H1 (cell line): ENCODE measurements at regions not wholly inside any gene's neighbourhood (a gene's known extent, or its start where the extent isn't known, plus 50 kb on each side); places are given as distances from the start of the nearest gene placed in this dataset.

Source experiments
- CTCF ChIA-PET: fragments of 300-600 bp; sonication (Branson Sonifier 250); formaldehyde crosslinking; loops from one replicate; lab custom pipeline; 2021; ENCODE audit not compliant: partially characterized antibody; lab: Charles Lee
- POLR2A ChIA-PET: fragments of 300-600 bp; sonication (Branson Sonifier 250); formaldehyde crosslinking; loops from one replicate; lab custom pipeline; 2021; ENCODE audit warnings: inconsistent platforms; ENCODE audit not compliant: partially characterized antibody; lab: Charles Lee
- DNase-seq, 2 experiments: peaks; one replicate each; pipeline versions ENCODE4 v3.0.0 to v3.0.0-alpha.2; 2010 to 2022; ENCODE audit warnings: low spot score in 2 of 2, low read depth in 1 of 2, mixed read lengths in 1 of 2
- FAIRE-seq: peaks from 2 replicates; lab custom pipeline; 2011; peaks lifted over from hg19 to GRCh38; lab: Jason Lieb, UNC
- H2AFZ ChIP-seq: 2 replicates; pipeline ENCODE4 v1.8.1; 2012; ENCODE audit warnings: low read length, inconsistent platforms
- H2AK5ac ChIP-seq: 2 replicates; pipeline ENCODE4 v1.6.1; 2013; ENCODE audit warnings: low read depth, low read length
- H2BK120ac ChIP-seq: replicated peaks from 2 replicates; pipeline ENCODE3; 2013; ENCODE audit warnings: low read depth, low read length, inconsistent platforms
- H2BK12ac ChIP-seq: 2 replicates; pipeline ENCODE4 v1.6.1; 2013; ENCODE audit warnings: low read depth, low read length
- H2BK15ac ChIP-seq: 2 replicates; pipeline ENCODE4 v1.6.1; 2013; ENCODE audit warnings: low read length
- H2BK20ac ChIP-seq: 2 replicates; pipeline ENCODE4 v1.6.1; 2013; ENCODE audit warnings: low read length
- H2BK5ac ChIP-seq: 2 replicates; pipeline ENCODE4 v1.6.1; 2013; ENCODE audit warnings: low read depth, low read length
- H3K14ac ChIP-seq: 2 replicates; pipeline ENCODE4 v1.6.1; 2013; ENCODE audit warnings: inconsistent platforms; ENCODE audit not compliant: insufficient read length
- H3K18ac ChIP-seq: 2 replicates; pipeline ENCODE4 v1.6.1; 2013; ENCODE audit warnings: low read length; ENCODE audit errors: extremely low read depth
- H3K23ac ChIP-seq: 2 replicates; pipeline ENCODE4 v1.6.1; 2013; ENCODE audit warnings: inconsistent platforms; ENCODE audit not compliant: insufficient read length
- H3K23me2 ChIP-seq: 2 replicates; pipeline ENCODE4 v1.6.1; 2013; ENCODE audit warnings: low read depth, low read length
- H3K27ac ChIP-seq: 2 replicates; pipeline ENCODE4 v1.6.1; 2011; ENCODE audit warnings: low read depth, low read length, inconsistent platforms
- H3K27me3 ChIP-seq, 4 experiments: replicated peaks in 1 of 4; 1 replicate in 1 of 4; 2 replicates in 3 of 4; pipeline versions ENCODE4 v1.6.1 to v1.8.1; 2011 to 2013; ENCODE audit warnings: low read length in 3 of 4, mild to moderate bottlenecking in 3 of 4, inconsistent platforms in 2 of 4, mixed read lengths in 2 of 4, moderate library complexity in 1 of 4; ENCODE audit not compliant: control insufficient read depth in 3 of 4, insufficient read depth in 3 of 4; ENCODE audit errors: extremely low read depth in 1 of 4
- H3K36me3 ChIP-seq, 4 experiments: 2 replicates each; pipeline versions ENCODE4 v1.6.1 to v1.8.1; 2011 to 2013; ENCODE audit warnings: mild to moderate bottlenecking in 4 of 4, low read length in 3 of 4, moderate library complexity in 2 of 4, control low read depth in 1 of 4, inconsistent platforms in 1 of 4; ENCODE audit not compliant: insufficient read depth in 4 of 4, control insufficient read depth in 2 of 4
- H3K4ac ChIP-seq: replicated peaks from 2 replicates; pipeline ENCODE3; 2013; ENCODE audit warnings: low read length, low read depth, mixed read lengths, inconsistent platforms; ENCODE audit not compliant: insufficient read length
- H3K4me1 ChIP-seq, 4 experiments: replicated peaks in 1 of 4; 1 replicate in 1 of 4; 2 replicates in 3 of 4; pipeline versions ENCODE4 v1.6.1 to v1.8.1; 2011 to 2013; ENCODE audit warnings: low read length in 3 of 4, inconsistent platforms in 2 of 4, mixed read lengths in 1 of 4; ENCODE audit not compliant: insufficient read depth in 4 of 4, control insufficient read depth in 3 of 4
- H3K4me2 ChIP-seq, 2 experiments: 2 replicates each; pipeline versions ENCODE4 v1.6.1 to v1.8.1; 2011 to 2013; ENCODE audit warnings: low read depth in 2 of 2, low read length in 2 of 2, control low read depth in 1 of 2, inconsistent platforms in 1 of 2, mild to moderate bottlenecking in 1 of 2; ENCODE audit not compliant: insufficient read depth in 1 of 2
- H3K4me3 ChIP-seq, 4 experiments: fragments of 200-600, 300-600 bp in 1 of 4; sonication (generic), shearing (Covaris generic), sonication (Bioruptor Twin) in 1 of 4; 2 replicates each; pipeline versions ENCODE4 v1.5.1 to v1.8.1; 2011 to 2016; ENCODE audit warnings: low read length in 4 of 4, low read depth in 3 of 4, control low read depth in 2 of 4, inconsistent platforms in 2 of 4, mild to moderate bottlenecking in 2 of 4, mixed read lengths in 1 of 4, moderate library complexity in 1 of 4; ENCODE audit not compliant: insufficient read depth in 2 of 4; ENCODE audit errors: extremely low read depth in 1 of 4
- H3K56ac ChIP-seq: replicated peaks from 2 replicates; pipeline ENCODE3; 2013; ENCODE audit warnings: low read depth, mild to moderate bottlenecking, mixed read lengths, low read length, inconsistent platforms; ENCODE audit not compliant: insufficient read length
- H3K79me1 ChIP-seq: 2 replicates; pipeline ENCODE4 v1.6.1; 2013; ENCODE audit warnings: low read depth, low read length, control low read depth
- H3K79me2 ChIP-seq, 2 experiments: 2 replicates each; pipeline versions ENCODE4 v1.6.1 to v1.8.1; 2012 to 2013; ENCODE audit warnings: low read length in 2 of 2, mild to moderate bottlenecking in 2 of 2, inconsistent platforms in 1 of 2; ENCODE audit not compliant: insufficient read depth in 2 of 2, control insufficient read depth in 1 of 2
- H3K9ac ChIP-seq, 4 experiments: replicated peaks in 1 of 4; 1 replicate in 1 of 4; 2 replicates in 3 of 4; pipeline versions ENCODE4 v1.6.1 to v1.8.1; 2011 to 2013; ENCODE audit warnings: low read depth in 3 of 4, low read length in 3 of 4, control low read depth in 2 of 4, mild to moderate bottlenecking in 2 of 4, moderate library complexity in 2 of 4, inconsistent platforms in 1 of 4; ENCODE audit errors: extremely low read depth in 1 of 4
- H3K9me3 ChIP-seq, 2 experiments: 2 replicates each; pipeline versions ENCODE4 v1.6.1 to v1.8.1; 2012 to 2013; ENCODE audit warnings: mild to moderate bottlenecking in 2 of 2, moderate library complexity in 2 of 2, control low read depth in 1 of 2, inconsistent platforms in 1 of 2, low read depth in 1 of 2, low read length in 1 of 2, mixed read lengths in 1 of 2; ENCODE audit not compliant: insufficient read depth in 2 of 2
- H4K20me1 ChIP-seq, 2 experiments: replicated peaks in 1 of 2; 2 replicates each; pipeline versions ENCODE3 to v1.8.1; 2011 to 2013; ENCODE audit warnings: inconsistent platforms in 2 of 2, low read length in 2 of 2, mild to moderate bottlenecking in 1 of 2; ENCODE audit not compliant: insufficient read depth in 2 of 2, control insufficient read depth in 1 of 2
- H4K5ac ChIP-seq: 2 replicates; pipeline ENCODE4 v1.6.1; 2013; ENCODE audit warnings: low read length, low read depth, mixed read lengths, inconsistent platforms; ENCODE audit not compliant: insufficient read length
- H4K8ac ChIP-seq: 2 replicates; pipeline ENCODE4 v1.8.0; 2013; ENCODE audit warnings: mild to moderate bottlenecking, moderate library complexity, low read length, inconsistent platforms; ENCODE audit not compliant: insufficient read depth; ENCODE audit errors: extremely low read depth
- H4K91ac ChIP-seq: replicated peaks from 2 replicates; pipeline ENCODE3; 2013; ENCODE audit warnings: low read length, mixed read lengths, inconsistent platforms; ENCODE audit not compliant: insufficient read length
- CBX8 ChIP-seq: fragments of 300-800, 300-1000 bp; sonication (generic); IDR thresholded peaks from 2 replicates; pipeline ENCODE4 v1.7.1; 2016; ENCODE audit warnings: low read depth, low read length, borderline replicate concordance
- CHD1 ChIP-seq: IDR thresholded peaks from 2 replicates; pipeline ENCODE4 v1.6.1; 2012; ENCODE audit warnings: low read depth, low read length, improper control_type of control experiment
- CTBP2 ChIP-seq: IDR thresholded peaks from 2 replicates; pipeline ENCODE4 v1.7.0; 2011; ENCODE audit warnings: borderline replicate concordance, mild to moderate bottlenecking, moderate library complexity, mixed read lengths, low read length; ENCODE audit not compliant: insufficient read depth, insufficient read length
- EZH2 ChIP-seq: fragments of 200-600 bp; sonication (generic); IDR thresholded peaks from 2 replicates; pipeline ENCODE4 v1.7.1; 2012; ENCODE audit warnings: low read depth, mild to moderate bottlenecking, moderate library complexity, low read length, inconsistent platforms; ENCODE audit not compliant: severe bottlenecking
- FOSL1 ChIP-seq: IDR thresholded peaks from 2 replicates; pipeline ENCODE4 v1.6.1; 2011; ENCODE audit warnings: mild to moderate bottlenecking, low read depth, low read length, moderate library complexity; ENCODE audit not compliant: insufficient read depth
- HDAC6 ChIP-seq: IDR thresholded peaks from one replicate; pipeline ENCODE4 v1.7.1; 2012; ENCODE audit warnings: low read depth, mild to moderate bottlenecking, inconsistent platforms, low read length, moderate library complexity
- JUND ChIP-seq: IDR thresholded peaks from 2 replicates; pipeline ENCODE4 v1.6.1; 2011; ENCODE audit warnings: mild to moderate bottlenecking, improper control_type of control experiment, low read length
- KDM1A ChIP-seq: fragments of 200-600, 300-600 bp; sonication (generic); IDR thresholded peaks from 2 replicates; pipeline ENCODE4 v1.7.1; 2016; ENCODE audit warnings: mild to moderate bottlenecking, low read length, borderline replicate concordance
- MAX ChIP-seq: IDR thresholded peaks from 2 replicates; pipeline ENCODE4 v1.6.1; 2012; ENCODE audit warnings: inconsistent platforms
- SRF ChIP-seq: IDR thresholded peaks from 2 replicates; pipeline ENCODE4 v1.6.1; 2011; ENCODE audit warnings: mild to moderate bottlenecking, low read depth, low read length, moderate library complexity
- TAF7 ChIP-seq: optimal IDR thresholded peaks from 2 replicates; pipeline ENCODE3; 2011; ENCODE audit warnings: low read depth, mild to moderate bottlenecking, inconsistent platforms, low read length, moderate library complexity, borderline replicate concordance
- WGBS, 2 experiments: shearing (Covaris generic) in 1 of 2; methylation state at CpG; one replicate each; pipeline versions ENCODE4 v1.1.6 to v1.1.7; 2013 to 2015; ENCODE audit warnings: low lambda C conversion rate in 2 of 2, mixed read lengths in 2 of 2, inconsistent platforms in 1 of 2, low coverage in 1 of 2, missing lambda C conversion rate in 1 of 2; ENCODE audit not compliant: insufficient replicate concordance in 2 of 2, insufficient coverage in 1 of 2, insufficient read length in 1 of 2; ENCODE audit errors: extremely low coverage in 1 of 2, missing lambda C conversion rate in 1 of 2; 5-methylcytosine and 5-hydroxymethylcytosine counted together
- TF ChIP-seq, protein P1 (sequence below): IDR thresholded peaks from 2 replicates; pipeline ENCODE4 v1.6.1; 2012; ENCODE audit warnings: low read length, inconsistent platforms

GRCh38 chr18:45496741-45497140 is 118.5 kb upstream of the SLC14A2 start:
- DNase-seq = no peak
- no peak overlapping the region for H3K56ac ChIP-seq
- H2BK20ac ChIP-seq = no peak overlapping the region
- H4K5ac ChIP-seq = no peak overlapping the region
- H3K14ac ChIP-seq = no peak overlapping the region
- H3K4ac ChIP-seq = no peak overlapping the region
- H3K27me3 ChIP-seq = no peaks in the 10 kb centered on the region
- H3K9ac ChIP-seq = no peak overlapping the region
- no peak overlapping the region for H3K23ac ChIP-seq
- H3K36me3 ChIP-seq = no peaks in the 10 kb centered on the region
- WGBS, 2 experiments = 91% methylated on average over 1 of the region's 1 CpG; no CpG with 5 or more reads in 1 of the 2 experiments
- no peaks in the 10 kb centered on the region for H3K79me1 ChIP-seq
- H4K8ac ChIP-seq = no peak overlapping the region
- H2BK12ac ChIP-seq = no peak overlapping the region
- ChIA-PET POLR2A (no interaction called here), CTCF (interaction anchor here (1.1 kb wide), 1 partner anchor 19 kb away, joined by 3 read pairs; no protein-coding TSS in a partner anchor)
- H3K4me2 ChIP-seq = no peak overlapping the region
- no peak overlapping the region for H2BK5ac ChIP-seq
- H3K23me2 ChIP-seq = no peaks in the 10 kb centered on the region; the same call in 1 of the 2 replicates
- no peak for FAIRE-seq
- H2BK120ac ChIP-seq = no peak overlapping the region
- H3K79me2 ChIP-seq = no peaks in the 10 kb centered on the region
- no peak overlapping the region for H2BK15ac ChIP-seq
- no peaks in the 10 kb centered on the region for H3K9me3 ChIP-seq
- no peak overlapping the region for H2AFZ ChIP-seq
- no peak overlapping the region for H3K4me3 ChIP-seq
- H4K91ac ChIP-seq = no peak overlapping the region
- H3K18ac ChIP-seq = no peak overlapping the region
- no peaks in the 10 kb centered on the region for H3K4me1 ChIP-seq
- no peaks in the 10 kb centered on the region for H4K20me1 ChIP-seq
- no peak overlapping the region for H2AK5ac ChIP-seq
- no peak overlapping the region for H3K27ac ChIP-seq
- TF ChIP-seq CTBP2 (no peak), SRF (no peak), HDAC6 (no peak), CBX8 (no peak), CHD1 (no peak), JUND (no peak), TAF7 (no peak), MAX (no peak), KDM1A (no peak), EZH2 (no peak), FOSL1 (no peak)
- TF ChIP-seq, protein P1, sequence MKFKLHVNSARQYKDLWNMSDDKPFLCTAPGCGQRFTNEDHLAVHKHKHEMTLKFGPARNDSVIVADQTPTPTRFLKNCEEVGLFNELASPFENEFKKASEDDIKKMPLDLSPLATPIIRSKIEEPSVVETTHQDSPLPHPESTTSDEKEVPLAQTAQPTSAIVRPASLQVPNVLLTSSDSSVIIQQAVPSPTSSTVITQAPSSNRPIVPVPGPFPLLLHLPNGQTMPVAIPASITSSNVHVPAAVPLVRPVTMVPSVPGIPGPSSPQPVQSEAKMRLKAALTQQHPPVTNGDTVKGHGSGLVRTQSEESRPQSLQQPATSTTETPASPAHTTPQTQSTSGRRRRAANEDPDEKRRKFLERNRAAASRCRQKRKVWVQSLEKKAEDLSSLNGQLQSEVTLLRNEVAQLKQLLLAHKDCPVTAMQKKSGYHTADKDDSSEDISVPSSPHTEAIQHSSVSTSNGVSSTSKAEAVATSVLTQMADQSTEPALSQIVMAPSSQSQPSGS = no peak
